ENCODE measurements at regions not wholly inside any gene's neighbourhood (a gene's known extent, or its start where the extent isn't known, plus 50 kb on each side); places are given as distances from the start of the nearest gene placed in this dataset.

DNA sequence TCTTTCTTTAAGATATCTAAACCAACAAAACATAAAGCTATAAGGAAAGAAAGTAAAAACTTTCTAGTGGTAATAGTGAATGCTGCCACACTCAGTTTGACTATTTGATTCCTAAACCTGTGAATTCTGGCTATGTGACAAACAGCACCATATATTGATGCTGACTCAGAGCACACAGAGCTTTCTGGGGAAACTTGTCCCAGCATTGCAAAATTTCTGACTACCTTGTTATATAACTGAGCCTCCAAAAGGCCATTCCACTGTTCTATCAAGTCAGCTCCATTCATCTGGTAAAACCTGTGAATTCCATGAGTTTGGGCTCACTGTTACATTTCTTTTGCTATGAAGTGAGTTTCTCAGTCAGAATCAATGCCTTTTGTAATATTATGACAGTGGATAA, 1229.7 kb downstream of the PCDH18 start:
- no peak for TF ChIP-seq POLR2AphosphoS5 (IDR thresholded peaks at IDR 0.05)
- TF ChIP-seq, protein P1, sequence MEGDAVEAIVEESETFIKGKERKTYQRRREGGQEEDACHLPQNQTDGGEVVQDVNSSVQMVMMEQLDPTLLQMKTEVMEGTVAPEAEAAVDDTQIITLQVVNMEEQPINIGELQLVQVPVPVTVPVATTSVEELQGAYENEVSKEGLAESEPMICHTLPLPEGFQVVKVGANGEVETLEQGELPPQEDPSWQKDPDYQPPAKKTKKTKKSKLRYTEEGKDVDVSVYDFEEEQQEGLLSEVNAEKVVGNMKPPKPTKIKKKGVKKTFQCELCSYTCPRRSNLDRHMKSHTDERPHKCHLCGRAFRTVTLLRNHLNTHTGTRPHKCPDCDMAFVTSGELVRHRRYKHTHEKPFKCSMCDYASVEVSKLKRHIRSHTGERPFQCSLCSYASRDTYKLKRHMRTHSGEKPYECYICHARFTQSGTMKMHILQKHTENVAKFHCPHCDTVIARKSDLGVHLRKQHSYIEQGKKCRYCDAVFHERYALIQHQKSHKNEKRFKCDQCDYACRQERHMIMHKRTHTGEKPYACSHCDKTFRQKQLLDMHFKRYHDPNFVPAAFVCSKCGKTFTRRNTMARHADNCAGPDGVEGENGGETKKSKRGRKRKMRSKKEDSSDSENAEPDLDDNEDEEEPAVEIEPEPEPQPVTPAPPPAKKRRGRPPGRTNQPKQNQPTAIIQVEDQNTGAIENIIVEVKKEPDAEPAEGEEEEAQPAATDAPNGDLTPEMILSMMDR (IDR thresholded peaks at IDR 0.05): no peak

Measured in stomach (tissue), 4 donors.